ENCODE measurements at regions not wholly inside any gene's neighbourhood (a gene's known extent, or its start where the extent isn't known, plus 50 kb on each side); places are given as distances from the start of the nearest gene placed in this dataset.

DNA sequence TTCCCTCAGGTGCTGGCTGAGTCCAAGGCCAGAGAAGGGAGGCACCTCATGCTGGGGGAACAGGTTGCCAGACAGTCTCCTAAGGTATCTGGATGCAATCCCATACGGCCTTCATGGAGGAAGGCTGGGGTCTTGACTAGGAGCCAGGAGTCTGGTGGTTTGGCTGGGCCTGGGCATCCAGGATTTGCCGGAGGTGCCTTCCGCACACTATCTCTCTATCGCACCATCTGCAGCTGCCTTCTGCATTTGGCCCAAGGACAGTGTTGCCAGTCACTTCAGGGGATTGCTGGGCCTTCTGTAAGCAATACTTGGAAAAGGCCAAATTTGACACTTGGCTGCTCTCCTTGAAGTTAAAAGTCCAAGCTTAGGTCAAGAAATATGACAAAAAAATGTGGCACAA is 327.2 kb downstream of the EN1 start:
- no peak for TF ChIP-seq POLR2A (IDR thresholded peaks at IDR 0.05; ENCODE audit: low read depth, low read length)
- no peak for FAIRE-seq
- no peak for DNase-seq (ENCODE audit: insufficient read length, low spot score)

DNA sequence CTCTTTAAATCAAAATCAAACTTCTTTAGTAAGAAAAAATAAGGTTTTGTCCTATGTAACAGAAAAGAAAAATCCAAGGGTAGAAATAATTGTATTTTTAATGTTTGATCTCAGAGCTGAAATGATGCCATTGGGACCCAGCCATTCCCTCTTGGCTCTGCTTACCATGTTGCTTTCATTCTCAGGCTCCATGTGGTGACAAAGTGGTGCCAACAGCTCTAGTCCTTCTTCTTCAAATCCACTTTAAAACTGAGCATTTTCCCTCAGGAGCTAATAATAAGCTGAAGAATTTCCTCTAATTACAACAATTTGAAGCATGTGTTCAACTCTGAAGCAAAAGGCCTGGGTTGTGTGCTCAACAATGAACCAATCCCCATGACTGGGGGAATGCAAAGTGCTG is 327.9 kb downstream of the EN1 start:
- DNase-seq (ENCODE audit: insufficient read length, low spot score) (no peak), FAIRE-seq (no peak)
- TF ChIP-seq POLR2A (IDR thresholded peaks at IDR 0.05; ENCODE audit: low read depth, low read length): no peak

- TF ChIP-seq POLR2A (IDR thresholded peaks at IDR 0.05; ENCODE audit: low read depth, low read length): no peak
- no peak for FAIRE-seq
Observed at GRCh38 chr2:118510807-118511206, 336.6 kb downstream of the EN1 start.

DNA sequence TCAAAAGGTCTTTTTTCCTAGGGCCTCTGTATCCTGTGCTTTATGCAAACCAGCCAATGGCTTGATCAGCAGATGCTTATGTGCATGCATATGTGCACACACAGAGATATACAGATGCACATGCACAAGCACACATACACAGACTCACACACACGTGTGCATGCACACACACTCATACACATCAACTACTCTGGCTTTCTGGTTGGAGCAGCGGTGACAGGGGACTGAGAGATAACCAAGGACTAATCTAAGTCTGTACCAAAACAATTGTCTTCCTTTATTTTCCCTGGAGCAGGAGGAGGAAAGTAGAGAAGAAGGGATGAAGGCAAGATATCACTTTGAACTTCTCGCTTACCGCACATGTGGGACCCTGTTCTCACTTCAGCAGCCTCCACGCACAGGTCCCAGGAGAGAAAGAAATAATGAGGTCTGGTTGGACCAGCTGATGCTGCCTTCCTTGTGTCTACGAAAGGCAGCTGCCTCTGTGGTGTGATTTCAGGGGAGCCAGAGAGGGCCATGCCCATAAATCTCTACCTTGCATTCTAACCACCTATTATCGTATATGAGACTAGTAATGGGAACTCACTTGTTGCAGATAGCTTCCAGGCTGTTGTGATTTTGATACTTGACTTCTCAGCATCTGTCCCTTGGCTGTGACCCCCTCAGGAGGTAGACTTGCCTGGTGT is 338.0 kb downstream of the EN1 start:
- no peak for DNase-seq (ENCODE audit: insufficient read length, low spot score)
- no peak for TF ChIP-seq POLR2A (IDR thresholded peaks at IDR 0.05; ENCODE audit: low read depth, low read length)
- no peak for FAIRE-seq

More at GRCh38 chr2:118510807-118511206, 336.6 kb downstream of the EN1 start:
- no peak for DNase-seq (ENCODE audit: insufficient read length, low spot score)

DNA sequence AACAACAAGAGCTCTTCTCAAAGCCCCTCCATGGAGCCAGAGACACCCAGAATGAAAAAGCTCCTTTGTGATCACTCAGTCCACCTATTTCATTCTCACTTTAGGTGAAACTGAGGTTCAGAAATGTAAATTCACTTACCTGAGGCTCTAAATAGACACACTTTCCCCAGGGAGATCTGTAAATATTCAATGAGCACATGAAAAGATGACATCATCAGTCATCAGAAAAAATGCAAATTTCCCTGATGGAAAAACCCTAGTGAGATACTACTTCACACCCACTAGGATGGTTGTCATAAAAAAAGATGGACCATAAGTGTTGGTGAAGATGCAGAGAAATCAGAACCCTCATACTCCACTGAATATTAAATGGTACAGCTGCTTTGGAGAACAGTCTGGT is 339.2 kb downstream of the EN1 start:
- no peak for FAIRE-seq
- no peak for DNase-seq (ENCODE audit: insufficient read length, low spot score)
- TF ChIP-seq POLR2A (IDR thresholded peaks at IDR 0.05; ENCODE audit: low read depth, low read length): no peak

- no peak for DNase-seq (ENCODE audit: insufficient read length, low spot score)
- no peak for TF ChIP-seq POLR2A (IDR thresholded peaks at IDR 0.05; ENCODE audit: low read depth, low read length)
- no peak for FAIRE-seq
Observed at GRCh38 chr2:118505436-118505835, 342.0 kb downstream of the EN1 start.

DNA sequence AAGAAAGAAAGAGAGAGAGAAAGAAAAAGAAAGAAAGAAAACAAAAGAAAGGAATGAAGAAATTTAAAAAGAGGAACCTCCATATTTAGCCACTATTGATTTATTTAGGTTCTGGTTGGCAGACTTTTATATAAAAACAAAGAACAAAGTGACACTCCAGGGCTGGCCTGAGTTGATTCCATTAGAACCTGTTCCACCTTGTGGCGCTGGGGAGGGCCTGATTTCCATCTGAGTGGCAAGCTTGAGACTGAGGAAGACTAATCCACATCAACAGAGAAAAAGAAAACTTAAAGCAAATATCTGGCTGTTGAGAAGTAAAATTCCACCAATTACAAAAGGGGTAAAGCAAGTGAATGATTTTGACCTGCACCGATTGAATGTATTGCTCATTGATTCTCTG is 345.3 kb downstream of the EN1 start:
- no peak for TF ChIP-seq POLR2A (IDR thresholded peaks at IDR 0.05; ENCODE audit: low read depth, low read length)
- FAIRE-seq: no peak
- no peak for DNase-seq (ENCODE audit: insufficient read length, low spot score)

DNA sequence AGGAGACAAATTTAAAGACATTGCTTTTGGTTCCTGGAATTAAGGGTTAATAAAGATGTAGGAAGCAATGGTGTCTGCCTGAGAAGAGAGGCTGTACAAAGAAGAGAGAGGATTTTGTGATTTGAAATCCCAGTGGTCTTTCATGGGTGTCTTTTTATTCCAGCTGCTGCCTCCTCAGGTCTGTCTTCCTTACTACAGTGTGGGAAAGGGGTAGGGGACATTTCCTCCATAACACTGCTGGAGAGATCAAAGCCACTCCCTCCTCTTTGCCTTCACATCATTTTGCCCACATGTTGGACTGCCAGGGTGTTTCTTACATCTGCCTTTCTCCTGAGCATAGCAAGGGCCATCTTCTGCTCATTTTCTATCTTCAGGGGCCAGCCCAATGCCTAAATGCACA is 348.5 kb downstream of the EN1 start:
- DNase-seq (ENCODE audit: insufficient read length, low spot score): no peak
- TF ChIP-seq POLR2A (IDR thresholded peaks at IDR 0.05; ENCODE audit: low read depth, low read length): no peak
- FAIRE-seq: no peak

DNA sequence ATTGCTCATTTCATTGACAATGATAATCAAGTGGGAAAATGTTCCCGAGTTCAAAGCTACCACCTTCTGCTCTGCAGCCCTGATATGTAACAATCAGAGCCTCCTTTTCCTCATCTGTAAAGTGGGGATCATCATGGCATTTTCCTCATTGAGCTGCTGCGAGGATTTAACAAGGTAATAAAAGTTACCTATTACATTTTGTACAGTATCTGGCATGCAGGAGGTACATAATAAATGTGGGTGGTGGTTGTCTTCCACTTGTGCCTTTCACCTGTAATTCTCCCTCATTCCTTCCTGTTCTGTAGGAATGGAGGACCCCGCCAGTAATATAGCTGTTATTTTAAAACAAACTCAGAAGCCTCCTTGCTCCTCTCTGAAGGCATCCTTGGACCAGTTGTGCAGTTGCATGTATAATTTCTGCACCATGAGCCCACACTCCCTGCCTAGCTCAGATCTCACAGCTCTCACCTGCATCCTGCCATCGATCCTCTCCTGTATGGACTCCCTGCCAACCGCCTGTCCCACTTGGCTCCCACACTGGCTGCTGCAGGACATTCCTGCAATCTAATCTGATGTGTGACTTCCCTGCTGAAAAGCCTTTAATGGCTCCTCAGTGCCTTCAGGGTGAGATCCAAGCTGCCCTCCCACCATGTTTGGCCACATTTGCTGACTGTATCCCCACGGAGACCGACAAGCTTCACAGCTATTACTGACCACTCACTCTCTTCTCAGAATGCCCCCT is 350.4 kb downstream of the EN1 start:
- DNase-seq (ENCODE audit: insufficient read length, low spot score) (no peak), FAIRE-seq (no peak)
- no peak for TF ChIP-seq POLR2A (IDR thresholded peaks at IDR 0.05; ENCODE audit: low read depth, low read length)

DNA sequence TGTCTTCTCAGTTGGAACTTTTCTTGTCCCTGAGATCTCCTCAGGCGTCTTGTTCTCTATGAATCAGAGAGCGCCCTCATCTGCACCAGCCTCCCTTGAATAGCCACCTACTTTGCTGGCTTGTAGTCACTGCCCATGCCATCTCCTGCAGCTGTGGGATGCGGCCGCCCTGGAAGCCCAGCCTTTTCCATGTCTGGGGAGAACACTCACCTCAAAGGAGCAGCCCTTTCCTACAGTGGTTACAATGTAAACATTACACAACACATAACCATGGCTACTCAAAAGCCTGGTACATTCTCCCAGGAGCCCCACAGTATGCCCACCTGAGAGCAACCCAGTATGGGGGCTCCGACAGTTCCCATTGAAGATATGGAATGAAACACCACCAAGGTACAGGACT is 351.0 kb downstream of the EN1 start:
- FAIRE-seq (no peak), DNase-seq (ENCODE audit: insufficient read length, low spot score) (no peak)
- no peak for TF ChIP-seq POLR2A (IDR thresholded peaks at IDR 0.05; ENCODE audit: low read depth, low read length)

DNA sequence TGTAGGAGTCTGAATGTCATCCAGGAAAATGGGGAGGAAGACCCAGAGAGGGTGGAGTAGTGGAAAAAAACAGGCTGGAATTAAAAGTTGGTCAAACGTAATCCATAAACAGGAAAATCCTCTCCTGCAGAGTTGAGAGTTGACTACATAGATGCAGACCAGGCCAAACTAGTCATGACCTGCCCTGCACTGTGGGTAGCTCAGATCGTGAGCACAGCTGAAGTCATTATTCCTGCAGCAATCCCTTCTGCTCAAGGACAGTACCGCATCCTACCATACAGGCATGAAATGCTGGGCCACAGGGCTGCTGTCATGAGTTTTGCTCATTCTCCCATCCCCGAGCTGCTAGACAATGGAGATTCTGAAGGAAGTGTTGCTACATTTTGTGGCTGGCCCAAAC is 352.2 kb downstream of the EN1 start:
- FAIRE-seq (no peak), DNase-seq (ENCODE audit: insufficient read length, low spot score) (no peak)
- no peak for TF ChIP-seq POLR2A (IDR thresholded peaks at IDR 0.05; ENCODE audit: low read depth, low read length)

- FAIRE-seq: no peak
- no peak for TF ChIP-seq POLR2A (IDR thresholded peaks at IDR 0.05; ENCODE audit: low read depth, low read length)
- DNase-seq (ENCODE audit: insufficient read length, low spot score): no peak
Observed at GRCh38 chr2:118493213-118493612, 354.2 kb downstream of the EN1 start.

- no peak for TF ChIP-seq POLR2A (IDR thresholded peaks at IDR 0.05; ENCODE audit: low read depth, low read length)
- FAIRE-seq (no peak), DNase-seq (ENCODE audit: insufficient read length, low spot score) (no peak)
Observed at GRCh38 chr2:118492335-118492734, 355.1 kb downstream of the EN1 start.

DNA sequence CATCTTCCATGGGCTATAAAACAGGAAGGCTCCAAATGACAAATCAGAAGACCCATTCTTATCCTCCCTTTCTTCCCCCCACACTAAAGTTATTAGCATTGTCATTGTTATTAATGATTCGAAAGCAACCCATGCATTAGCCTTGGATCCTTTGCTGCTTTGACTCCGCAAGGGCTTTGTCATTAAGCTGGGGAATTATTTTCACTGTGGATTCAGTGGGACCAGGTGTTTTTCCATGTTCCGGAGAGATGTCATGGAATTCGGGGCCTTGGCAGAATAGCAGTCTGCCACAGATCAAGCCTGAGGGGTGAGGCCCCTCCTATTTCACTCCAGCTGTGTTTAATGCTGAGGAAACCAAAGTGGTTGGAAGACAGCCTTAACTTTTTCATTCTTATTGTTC is 357.1 kb downstream of the EN1 start:
- DNase-seq (ENCODE audit: insufficient read length, low spot score): no peak
- FAIRE-seq: no peak
- no peak for TF ChIP-seq POLR2A (IDR thresholded peaks at IDR 0.05; ENCODE audit: low read depth, low read length)

GRCh38 chr2:118489712-118490299 is 357.6 kb downstream of the EN1 start:
- DNase-seq (ENCODE audit: insufficient read length, low spot score) (no peak), FAIRE-seq (no peak)
- no peak for TF ChIP-seq POLR2A (IDR thresholded peaks at IDR 0.05; ENCODE audit: low read depth, low read length)

Measured in H54 (cell line).